Stimulated activated CD4-positive, alpha-beta T cell treated with anti-CD3 and anti-CD28 coated beads, Interleukin-15, amount 100 ng/mL, for 1 hour (primary cell): ENCODE measurements at regions not wholly inside any gene's neighbourhood (a gene's known extent, or its start where the extent isn't known, plus 50 kb on each side); places are given as distances from the start of the nearest gene placed in this dataset.

ENCODE experiments used
- DNase-seq, 2 donors: peaks; one replicate each; pipeline ENCODE4 v3.0.0-alpha.2; 2020; ENCODE audit warnings: low read depth in 1 of 2, low spot score in 1 of 2

DNA sequence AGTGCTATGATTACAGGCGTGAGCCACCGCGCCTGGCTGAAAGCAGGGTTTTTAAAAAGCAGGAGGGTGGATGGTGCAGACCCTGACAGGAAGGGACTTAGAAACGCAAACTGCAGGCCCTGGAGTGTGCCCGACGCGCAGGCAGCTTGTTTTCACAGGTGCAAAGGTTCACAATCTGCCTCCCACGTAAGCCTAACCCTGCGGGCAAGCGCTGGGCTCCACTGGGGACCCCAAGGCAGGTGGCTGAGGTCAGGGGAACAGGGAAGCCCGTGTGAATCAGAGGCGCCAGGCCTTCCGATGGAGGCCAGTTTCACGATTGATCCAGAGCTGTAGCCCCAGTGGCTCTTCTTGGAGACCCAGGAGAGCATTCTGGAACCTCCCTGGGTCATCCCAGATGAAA, 256.3 kb downstream of the BRD1 start:
- no peak for DNase-seq

DNA sequence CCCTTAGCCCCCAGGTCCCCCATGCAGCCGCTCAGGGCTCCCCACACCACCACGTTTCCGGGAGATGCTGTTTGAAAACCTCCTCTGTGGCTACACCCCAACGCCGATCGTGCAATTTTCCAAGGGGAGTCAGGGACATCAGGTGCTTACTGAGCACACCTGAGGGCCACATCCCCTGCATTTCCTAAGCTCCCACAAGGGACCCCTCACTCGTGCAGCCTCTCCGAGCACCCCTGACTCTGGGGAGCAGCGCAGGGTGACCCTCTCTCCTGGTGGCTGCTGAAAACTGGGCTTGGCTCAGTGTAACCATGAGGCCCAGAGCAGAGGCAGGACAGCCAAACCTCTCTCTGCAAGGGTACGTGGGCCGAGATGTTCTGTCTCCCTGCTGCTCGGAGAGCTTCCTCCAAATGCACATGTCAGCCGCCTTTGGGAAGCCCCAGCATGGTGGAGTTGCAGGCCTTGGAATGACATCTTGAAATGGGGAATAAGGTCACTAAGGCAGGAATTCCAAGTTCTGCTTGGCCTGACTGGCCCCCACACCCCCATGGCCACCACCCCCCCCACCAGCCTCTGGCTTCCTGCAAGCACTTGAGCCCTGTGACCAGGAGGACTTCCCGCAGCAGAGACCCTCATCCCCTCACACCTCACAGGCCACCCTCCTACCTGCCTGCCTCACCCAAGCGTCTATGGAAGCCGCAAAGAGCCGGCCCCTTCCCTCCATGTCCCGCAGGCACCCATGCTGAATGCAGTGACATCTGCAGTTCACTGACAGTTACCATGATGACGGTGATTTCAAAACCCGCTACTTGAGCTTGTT, 257.4 kb downstream of the BRD1 start:
- no peak for DNase-seq

DNA sequence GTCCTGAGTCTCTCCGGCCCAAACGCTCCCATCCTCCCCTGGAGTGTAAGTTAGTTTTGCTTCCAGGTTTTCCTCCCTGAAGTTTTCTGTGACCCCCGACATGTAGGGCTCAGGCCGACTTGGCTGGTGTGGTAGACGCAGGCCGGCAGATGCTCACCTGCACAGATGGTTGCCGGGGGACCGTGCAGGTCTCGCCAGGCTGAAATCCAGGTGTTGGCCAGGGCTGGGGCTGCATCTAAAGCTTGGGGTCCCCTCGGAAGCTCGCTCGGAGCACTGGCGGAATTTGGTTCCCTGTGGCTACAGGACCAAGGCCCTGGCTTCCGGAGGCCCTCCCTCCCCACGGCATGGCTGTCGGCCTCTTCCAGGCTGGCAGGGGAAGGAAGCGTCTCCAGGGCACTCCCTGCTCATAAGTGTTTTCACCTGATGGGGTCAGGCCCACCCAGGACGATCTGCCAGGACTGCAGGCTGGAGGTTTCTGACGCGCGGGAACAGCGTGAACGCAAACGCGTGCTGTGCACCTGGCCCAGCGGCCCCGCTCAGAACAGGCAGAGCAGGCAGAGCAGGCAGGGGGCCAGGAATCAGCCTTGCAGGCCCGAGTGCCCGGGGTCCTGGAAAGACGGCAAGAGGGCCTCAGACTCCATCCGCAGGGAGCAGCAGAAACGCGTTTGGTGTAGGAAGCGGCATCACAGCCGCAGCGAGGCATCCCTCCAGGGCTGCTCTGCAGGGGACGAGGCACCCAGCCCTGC, 258.2 kb downstream of the BRD1 start:
- no peak for DNase-seq

DNA sequence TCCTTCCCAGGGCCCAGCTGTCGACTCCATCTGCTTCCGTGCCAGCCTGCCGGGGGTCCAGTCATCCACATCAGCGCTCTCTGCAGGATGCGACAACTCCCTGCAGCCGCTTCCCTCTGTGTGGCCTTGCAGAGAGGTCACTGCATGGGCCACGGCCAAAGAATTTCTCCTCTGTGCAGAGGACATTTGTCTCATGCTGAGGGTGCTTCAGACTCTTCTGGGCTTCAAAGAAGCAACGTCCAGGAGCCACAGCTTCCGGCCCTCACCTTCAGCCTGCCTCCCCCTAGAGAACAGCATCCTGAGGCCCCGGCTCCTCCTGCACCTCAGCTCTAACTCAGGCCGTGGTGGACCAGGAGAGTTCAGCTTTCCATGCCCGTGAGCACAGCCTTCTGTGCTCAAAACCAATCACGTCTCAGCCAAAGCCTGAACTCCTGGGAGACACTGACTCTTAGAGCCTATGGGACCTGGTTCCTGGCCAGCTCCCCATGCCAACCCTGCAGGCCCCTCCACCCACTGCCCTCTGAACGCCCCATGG, 258.9 kb downstream of the BRD1 start:
- no peak for DNase-seq

DNA sequence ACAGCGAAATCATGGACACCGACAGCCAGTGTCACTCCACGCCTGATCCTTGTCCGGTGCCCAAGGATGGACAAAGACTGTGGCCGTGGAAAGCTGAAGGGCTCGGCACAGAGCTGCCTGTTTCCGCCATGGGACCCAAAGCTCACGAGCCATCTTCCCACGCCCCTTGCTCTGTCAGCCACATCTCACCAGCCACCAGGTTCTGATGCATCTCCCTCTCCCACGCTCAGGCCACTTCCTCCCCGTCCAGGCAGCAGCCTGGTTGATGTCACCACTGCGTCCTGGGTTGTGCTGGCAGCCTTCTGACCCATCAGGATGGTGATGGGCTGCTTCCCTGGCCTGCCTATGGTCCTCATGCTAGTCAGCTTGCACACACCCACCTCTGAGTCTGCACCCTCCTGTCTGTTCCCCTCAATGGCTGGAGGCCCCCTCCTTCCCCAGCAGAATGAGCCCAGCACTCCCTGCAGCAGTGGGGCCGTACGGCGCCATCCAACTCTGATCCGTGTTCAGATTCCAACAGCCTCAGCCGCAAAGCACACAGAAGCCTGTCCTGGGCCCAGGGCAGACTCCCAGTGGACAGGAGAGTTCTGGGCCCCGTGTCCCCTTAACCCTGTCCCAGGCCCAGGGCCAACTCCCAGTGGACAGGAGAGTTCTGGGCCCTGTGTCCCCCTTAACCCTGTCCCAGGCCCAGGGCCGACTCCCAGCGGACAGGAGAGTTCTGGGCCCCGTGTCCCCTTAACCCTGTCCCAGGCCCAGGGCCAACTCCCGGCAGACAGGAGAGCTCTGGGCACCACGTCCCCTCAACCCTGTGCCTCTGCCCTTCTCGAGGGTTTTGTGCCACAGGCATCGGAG, 259.5 kb downstream of the BRD1 start:
- no peak for DNase-seq

DNA sequence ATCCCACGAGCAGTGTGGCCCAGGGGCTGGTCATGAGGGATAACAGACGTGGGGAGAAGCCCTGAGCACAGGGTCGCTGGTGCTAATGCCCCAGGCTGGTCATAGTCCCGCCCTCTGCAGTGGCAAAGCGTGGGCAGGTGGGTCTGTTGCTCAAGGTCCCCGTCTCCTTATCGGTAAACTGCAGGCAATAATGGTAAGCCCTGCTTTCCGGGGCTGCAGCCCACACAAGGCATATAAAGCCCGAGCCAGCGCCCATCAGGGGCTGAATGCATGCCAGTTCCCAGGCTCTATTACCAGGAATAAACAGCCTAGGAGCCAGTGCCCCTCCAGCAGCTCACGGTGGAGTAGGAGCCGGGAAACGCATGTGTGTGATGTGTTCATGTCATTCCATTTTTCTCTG, 261.0 kb downstream of the BRD1 start:
- no peak for DNase-seq

DNA sequence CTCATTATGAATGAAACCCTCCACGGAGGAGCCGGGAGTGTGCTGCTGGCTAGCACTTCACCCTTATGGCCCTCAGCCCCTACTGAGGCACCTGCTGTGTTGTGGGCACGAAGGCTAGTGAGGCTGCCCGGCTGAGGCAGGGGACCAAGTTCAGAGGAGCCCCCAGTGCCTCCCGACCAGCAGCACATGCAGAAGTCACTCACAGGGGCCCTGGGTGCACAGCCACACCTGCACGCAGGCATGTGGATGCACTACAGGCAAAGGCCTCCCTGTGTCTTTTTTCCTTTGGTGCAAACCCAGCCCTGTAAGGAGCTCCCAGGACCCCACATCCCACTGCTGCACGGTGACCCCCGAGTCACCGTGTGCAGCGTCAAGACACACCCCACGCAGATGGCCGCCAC, 261.5 kb downstream of the BRD1 start:
- no peak for DNase-seq

DNA sequence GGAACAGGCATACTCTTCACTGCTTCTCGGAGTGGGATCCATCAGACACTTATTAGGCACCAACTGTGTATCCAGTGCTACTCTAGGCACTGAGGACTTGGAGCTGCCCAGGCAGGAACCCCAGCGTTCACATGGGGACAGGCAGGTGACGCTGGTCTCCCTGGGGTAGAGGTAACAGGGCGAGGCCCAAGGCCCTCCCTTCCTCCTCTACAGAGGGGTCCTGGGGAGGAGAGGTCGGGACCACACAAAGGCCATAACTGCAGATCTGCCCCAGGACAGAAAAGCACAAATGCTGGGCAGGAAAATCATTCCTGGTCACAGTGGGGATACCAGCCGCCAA, 262.2 kb downstream of the BRD1 start:
- DNase-seq, result no peak

DNA sequence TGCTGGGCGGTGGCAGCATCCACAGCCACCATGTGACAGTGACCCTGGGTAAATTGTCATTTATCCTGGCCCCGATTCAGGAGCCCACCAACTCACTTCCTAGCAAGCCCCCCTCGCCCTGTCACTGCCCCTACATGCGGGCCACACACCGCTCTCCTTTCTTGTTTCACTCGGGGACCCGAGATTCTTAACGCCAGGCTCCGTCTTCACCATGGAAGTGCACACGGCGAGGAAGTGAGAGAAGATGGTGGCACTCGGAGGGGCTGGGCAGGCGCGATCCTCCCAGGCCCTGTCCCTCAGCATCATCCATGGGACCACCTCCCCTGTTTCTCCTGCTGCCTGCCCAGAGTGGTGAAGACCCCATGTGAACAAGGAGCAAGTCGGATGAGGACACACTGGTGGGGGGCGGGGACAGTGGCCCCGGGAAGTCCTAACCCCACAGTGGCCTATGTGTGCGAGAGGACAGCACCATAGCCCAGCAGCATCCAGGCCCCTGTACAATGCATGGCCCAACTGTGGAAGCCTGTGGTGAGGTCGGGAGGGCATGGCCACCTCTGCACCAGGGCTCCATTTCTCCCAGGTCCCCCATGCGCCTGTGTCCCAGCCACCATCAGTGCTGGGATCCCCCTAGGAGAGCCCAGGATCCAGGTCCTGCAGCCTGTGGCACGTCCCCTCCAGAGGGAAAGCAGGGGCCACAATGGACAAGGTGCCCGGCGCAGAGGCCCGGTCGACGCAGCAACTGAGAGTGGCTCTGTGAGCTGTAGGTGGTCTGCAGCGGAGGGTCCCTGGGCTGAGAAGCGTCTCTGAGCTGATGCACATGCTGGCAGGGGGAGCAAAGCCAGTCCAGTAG, 262.8 kb downstream of the BRD1 start:
- DNase-seq, result no peak

DNA sequence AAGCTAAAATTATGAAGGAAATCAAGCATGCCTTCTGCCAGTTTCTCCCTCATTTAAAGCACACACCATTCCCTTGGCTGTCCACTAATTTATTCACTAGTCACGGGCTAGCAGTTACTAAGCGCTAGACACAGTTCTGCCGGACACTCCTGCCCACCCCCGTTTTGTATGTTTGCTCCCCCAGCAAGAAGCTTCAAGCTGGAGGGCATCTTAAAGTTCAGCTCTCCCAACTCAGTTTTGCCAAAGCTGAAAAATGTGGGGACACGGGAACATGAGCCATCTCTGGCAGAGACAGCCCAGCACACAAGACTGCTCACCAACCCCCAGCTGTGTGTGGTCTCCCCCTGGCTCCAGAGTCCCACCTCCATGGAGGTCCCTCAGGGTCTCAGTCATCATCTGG, 263.6 kb downstream of the BRD1 start:
- no peak for DNase-seq

DNA sequence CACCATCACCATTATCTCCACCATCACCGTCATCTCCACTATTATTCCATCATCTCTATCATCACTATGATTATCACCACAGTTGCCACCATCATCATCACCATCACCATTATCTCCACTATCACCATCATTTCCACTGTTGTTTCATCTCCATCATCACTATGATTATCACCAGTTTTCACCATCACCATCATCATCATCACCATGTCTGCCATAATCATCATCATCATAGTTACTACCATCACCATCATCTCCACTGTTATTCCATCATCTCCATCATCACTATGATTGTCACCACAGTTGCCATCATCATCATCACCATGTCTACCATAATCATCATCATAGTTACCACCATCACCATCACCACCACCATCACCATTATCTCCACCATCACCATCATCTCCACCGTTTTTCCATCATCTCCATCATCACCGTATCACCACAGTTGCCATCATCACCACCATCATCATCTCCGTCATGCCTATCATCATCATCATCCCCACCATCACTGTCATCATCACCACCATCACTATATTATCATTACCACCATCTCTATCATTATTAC, 264.9 kb downstream of the BRD1 start:
- no peak for DNase-seq

DNA sequence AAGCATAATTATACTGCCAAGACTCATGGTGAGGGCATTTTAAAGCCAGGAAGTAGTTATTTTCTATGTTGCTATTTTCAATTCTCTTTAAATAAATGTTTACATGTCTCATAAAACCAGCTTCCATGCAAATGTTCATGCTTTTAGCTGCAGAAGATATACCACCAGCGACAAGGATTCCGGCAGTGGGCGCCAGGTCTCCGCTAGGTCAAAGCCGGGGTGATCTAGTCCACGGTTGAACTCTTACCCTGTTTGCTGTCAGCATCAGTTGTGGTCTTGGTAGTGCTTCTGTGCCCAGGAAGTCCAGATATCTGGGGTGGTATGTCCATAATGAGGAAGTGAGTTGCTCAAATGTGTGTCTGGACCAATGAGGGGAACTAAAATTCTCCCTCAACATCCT, 265.7 kb downstream of the BRD1 start:
- no peak for DNase-seq

DNA sequence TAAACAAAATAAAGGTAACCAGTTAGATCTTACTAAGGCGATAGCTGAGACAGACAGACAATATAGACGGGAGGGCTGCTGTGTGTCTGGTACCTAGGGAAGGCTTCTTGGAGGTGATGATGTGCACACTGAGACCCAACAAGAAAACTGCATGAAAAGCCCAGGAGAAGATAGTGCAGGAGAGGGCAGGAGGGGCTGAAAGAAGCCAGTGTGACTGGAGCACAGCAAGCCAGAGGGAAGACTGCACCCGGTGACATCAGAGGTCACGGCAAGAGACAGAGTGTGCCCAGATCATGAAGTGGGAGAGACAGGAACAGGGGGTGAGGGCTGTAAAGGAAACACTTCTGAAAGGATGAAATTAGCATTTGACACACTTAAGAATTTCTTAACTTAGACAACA, 266.3 kb downstream of the BRD1 start:
- DNase-seq, result no peak

DNA sequence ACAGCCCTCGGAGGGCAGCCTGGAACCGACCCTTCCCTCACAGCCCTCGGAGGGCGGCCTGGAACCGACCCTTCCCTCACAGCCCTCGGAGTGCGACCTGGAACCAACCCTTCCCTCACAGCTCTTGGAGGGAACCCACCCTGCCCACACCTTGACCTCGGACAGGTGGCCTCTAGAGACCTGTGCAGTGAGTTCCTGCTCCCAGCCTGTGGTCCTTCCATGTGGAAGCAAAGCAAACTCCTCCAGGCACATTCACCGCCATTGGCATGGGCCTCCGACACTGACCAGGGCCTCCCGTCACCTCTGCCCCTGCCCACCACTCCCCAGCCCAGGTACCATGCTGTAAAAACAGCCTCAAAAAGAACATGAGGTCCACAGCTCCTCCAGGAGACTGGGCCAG, 272.1 kb downstream of the BRD1 start:
- no peak for DNase-seq

DNA sequence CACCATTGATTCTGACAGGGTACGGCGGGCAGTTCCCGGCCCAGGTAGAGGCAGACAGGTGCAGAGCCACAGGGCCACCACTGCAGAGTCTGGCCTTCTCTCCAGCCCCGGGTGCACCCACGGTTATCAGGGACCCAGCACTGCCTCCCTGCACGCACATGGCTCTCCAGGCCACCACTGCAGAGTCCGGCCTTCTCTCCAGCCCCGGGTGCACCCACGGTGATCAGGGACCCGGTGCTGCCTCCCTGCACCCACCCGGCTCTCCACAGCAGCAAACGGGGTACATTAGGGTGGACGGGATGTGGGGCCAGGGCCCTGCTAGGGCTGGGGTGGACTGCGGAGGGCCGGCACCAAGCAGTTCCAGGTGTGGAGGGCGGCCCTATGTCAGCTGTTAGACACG, 272.9 kb downstream of the BRD1 start:
- DNase-seq, result no peak

DNA sequence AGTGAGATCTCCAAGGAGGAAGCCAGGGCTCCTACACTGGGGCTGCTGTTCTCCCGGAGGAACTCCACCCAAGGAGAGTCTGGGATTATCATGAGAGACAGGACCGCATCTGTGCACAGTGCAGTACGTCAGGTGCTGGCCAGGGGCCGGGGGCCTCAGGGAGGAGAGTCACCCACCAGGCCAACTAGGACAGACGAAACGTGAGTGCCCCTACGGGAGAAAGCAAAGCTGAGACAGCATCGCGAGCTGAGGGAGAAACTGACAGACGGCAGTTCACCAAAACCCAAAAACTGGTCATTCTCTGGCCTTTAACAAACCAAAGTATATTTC, 273.4 kb downstream of the BRD1 start:
- no peak for DNase-seq

DNA sequence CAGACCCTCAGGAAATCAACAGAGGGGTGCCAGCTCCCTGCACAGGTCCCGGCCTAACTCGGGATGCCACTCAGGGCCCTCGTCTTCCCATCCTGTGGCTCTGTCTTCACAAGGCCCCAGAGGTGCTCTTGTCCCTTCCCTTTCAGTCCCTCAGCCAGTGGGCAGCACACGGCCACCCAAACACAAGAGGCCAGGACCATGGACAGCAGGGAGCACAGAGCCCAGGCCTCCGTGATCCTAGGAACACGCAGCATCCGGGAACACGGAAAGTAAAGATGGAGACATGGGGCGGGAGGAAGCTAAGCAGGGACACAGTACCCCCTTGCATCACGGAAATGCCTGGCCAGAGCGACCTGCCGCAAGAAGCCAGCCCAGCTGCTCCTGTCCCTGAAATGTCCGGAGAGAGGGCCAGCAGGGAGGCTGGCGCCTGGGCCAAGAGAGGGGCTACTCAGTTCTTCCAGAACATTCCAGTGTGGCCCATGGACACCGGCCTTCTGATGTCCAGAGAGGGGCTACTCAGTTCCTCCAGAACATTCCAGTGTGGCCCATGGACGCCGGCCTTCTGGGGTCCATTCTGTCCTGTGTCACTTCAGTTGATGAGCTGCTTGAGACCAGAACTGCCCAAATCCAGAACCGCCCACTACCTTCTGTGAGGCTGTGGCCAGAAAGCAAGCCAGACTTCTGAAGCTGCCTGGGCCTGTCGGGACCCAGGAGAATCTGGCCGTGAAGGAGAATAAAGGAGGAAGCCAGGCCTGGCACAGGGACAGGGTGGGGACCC, 274.0 kb downstream of the BRD1 start:
- DNase-seq, result no peak

DNA sequence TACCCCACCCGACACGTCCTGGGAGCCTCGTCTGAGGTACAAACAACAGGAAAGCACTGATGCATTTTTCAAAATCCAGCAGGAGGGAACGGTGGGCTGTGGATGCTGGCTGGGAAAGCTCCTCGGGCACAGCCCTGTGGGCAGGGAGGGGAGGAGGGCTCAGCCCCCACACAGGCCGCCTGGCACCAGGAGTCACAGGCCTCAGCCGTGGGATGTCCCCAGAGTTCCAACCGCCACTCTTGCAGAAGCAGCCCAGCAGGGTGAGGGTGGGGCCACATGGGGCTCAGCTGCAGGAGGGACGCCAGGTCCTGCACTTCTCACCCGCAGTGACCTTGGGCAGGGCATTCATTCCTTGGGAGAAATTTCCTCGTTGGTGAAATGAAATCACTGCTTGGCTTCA, 274.6 kb downstream of the BRD1 start:
- no peak for DNase-seq

DNA sequence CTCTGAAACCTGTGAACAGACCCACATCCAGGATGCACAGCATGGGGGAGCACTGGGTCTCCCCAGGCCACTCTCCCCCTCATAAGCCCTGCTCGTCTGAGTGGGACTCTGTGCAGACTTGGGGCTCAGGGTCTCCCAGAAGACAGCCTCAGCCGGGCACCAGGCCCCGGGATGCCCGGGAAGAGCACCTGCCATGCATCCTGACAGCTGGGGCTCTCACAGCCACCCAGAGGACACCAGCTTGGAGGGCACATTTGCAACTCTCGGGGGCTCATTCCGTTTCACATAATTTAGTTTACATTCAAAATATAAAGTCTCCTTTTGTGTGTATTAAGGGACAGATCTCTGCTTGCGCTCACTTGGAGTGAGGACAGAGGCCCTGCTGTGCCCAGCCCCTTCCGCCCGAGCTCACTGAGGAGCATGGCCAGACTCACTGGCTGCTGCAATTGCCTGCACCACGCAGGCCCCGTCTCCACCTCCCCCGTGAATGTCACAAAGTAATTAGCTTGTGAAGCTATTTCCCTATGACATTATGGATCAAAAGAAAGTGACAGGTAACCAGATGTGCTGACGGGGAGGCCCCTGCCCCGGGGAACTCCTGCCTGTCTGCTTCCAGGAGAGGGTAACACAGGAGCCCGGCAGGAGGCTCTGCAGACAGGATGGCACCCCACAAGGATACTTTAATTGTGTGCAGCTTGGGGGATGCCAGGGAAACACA, 275.6 kb downstream of the BRD1 start:
- no peak for DNase-seq
